GM12891 (cell line): ENCODE measurements at regions not wholly inside any gene's neighbourhood (a gene's known extent, or its start where the extent isn't known, plus 50 kb on each side); places are given as distances from the start of the nearest gene placed in this dataset.
"Not testable (repeated sequence)": the region's sequence is repeated elsewhere in the genome, so short reads cannot be mapped to it uniquely, and the experiment has no call there.

Source experiments
- DNase-seq: peaks from one replicate; pipeline ENCODE4 v3.0.0; 2011; ENCODE audit warnings: low spot score; ENCODE audit not compliant: insufficient read length
- FAIRE-seq: peaks from 2 replicates; lab custom pipeline; 2011; peaks lifted over from hg19 to GRCh38; lab: Jason Lieb, UNC
- PAX5 ChIP-seq: IDR thresholded peaks from 2 replicates; pipeline ENCODE4 v1.6.1; 2011; ENCODE audit warnings: low read length, moderate library complexity, mild to moderate bottlenecking; ENCODE audit not compliant: insufficient read depth, severe bottlenecking
- POLR2A ChIP-seq: IDR thresholded peaks from 2 replicates; pipeline ENCODE4 v1.6.1; 2011; ENCODE audit warnings: low read depth, low read length, control low read depth
- POLR2AphosphoS5 ChIP-seq: IDR thresholded peaks from 2 replicates; pipeline ENCODE4 v1.6.1; 2011; ENCODE audit warnings: low read depth, low read length, control low read depth
- POU2F2 ChIP-seq: IDR thresholded peaks from 2 replicates; pipeline ENCODE4 v1.6.1; 2011; ENCODE audit warnings: low read depth, mild to moderate bottlenecking, control low read depth, low read length, moderate library complexity
- SPI1 ChIP-seq: IDR thresholded peaks from 2 replicates; pipeline ENCODE4 v1.6.1; 2011; ENCODE audit warnings: low read depth, low read length, control low read depth
- TAF1 ChIP-seq: IDR thresholded peaks from 2 replicates; pipeline ENCODE4 v1.6.1; 2011; ENCODE audit warnings: low read depth, low read length, control low read depth

GRCh38 chr7:35908331-35909216, 107.7 kb downstream of the SEPTIN7 start:
- FAIRE-seq: no peak
- no peak for DNase-seq
- no peak for TF ChIP-seq POLR2A
- no peak for TF ChIP-seq PAX5
- no peak for TF ChIP-seq SPI1
- TF ChIP-seq POU2F2: no peak
- no peak for TF ChIP-seq POLR2AphosphoS5
- no peak for TF ChIP-seq TAF1

GRCh38 chr7:35909870-35910357, 109.1 kb downstream of the SEPTIN7 start:
- no peak for TF ChIP-seq POLR2AphosphoS5
- no peak for TF ChIP-seq POLR2A
- no peak for TF ChIP-seq POU2F2
- no peak for TF ChIP-seq PAX5
- no peak for TF ChIP-seq SPI1
- no peak for TF ChIP-seq TAF1
- DNase-seq (no peak), FAIRE-seq (no peak)

GRCh38 chr7:35910621-35911020, 109.8 kb downstream of the SEPTIN7 start:
- not testable (repeated sequence) for FAIRE-seq, DNase-seq

- FAIRE-seq, DNase-seq: not testable (repeated sequence)
These were observed 112.5 kb downstream of the SEPTIN7 start for GRCh38 chr7:35913350-35913749.

GRCh38 chr7:35914214-35914613, 113.4 kb downstream of the SEPTIN7 start:
- DNase-seq, FAIRE-seq: not testable (repeated sequence)

- DNase-seq, FAIRE-seq: not testable (repeated sequence)
These were observed 114.5 kb downstream of the SEPTIN7 start for GRCh38 chr7:35915247-35915955.

- not testable (repeated sequence) for FAIRE-seq, DNase-seq
These were observed 117.4 kb downstream of the SEPTIN7 start for GRCh38 chr7:35918217-35918616.

GRCh38 chr7:35919607-35920006, 118.8 kb downstream of the SEPTIN7 start:
- DNase-seq, FAIRE-seq: not testable (repeated sequence)

GRCh38 chr7:35921338-35921737, 120.5 kb downstream of the SEPTIN7 start:
- FAIRE-seq, DNase-seq: not testable (repeated sequence)

GRCh38 chr7:35924668-35925067, 123.8 kb downstream of the SEPTIN7 start:
- not testable (repeated sequence) for FAIRE-seq, DNase-seq

GRCh38 chr7:35926966-35927365, 126.1 kb downstream of the SEPTIN7 start:
- not testable (repeated sequence) for DNase-seq, FAIRE-seq

GRCh38 chr7:35931134-35931533, 130.3 kb downstream of the SEPTIN7 start:
- FAIRE-seq: not testable (repeated sequence)

GRCh38 chr7:35931551-35931950, 130.7 kb downstream of the SEPTIN7 start:
- not testable (repeated sequence) for FAIRE-seq, DNase-seq

More at GRCh38 chr7:35931134-35931533, 130.3 kb downstream of the SEPTIN7 start:
- not testable (repeated sequence) for DNase-seq

- not testable (repeated sequence) for DNase-seq, FAIRE-seq
These were observed 139.8 kb downstream of the SEPTIN7 start for GRCh38 chr7:35940695-35941094.

- FAIRE-seq, DNase-seq: not testable (repeated sequence)
These were observed 144.8 kb downstream of the SEPTIN7 start for GRCh38 chr7:35945621-35946020.

- DNase-seq, FAIRE-seq: not testable (repeated sequence)
These were observed 154.9 kb downstream of the SEPTIN7 start for GRCh38 chr7:35955735-35956134.

GRCh38 chr7:35956988-35957387, 156.1 kb downstream of the SEPTIN7 start:
- DNase-seq, FAIRE-seq: not testable (repeated sequence)

- not testable (repeated sequence) for FAIRE-seq
These were observed 160.4 kb downstream of the SEPTIN7 start for GRCh38 chr7:35961260-35961659.

More at GRCh38 chr7:35961260-35961659, 160.4 kb downstream of the SEPTIN7 start:
- not testable (repeated sequence) for DNase-seq
